Parathyroid adenoma (tissue), 2 donors: ENCODE measurements at regions not wholly inside any gene's neighbourhood (a gene's known extent, or its start where the extent isn't known, plus 50 kb on each side); places are given as distances from the start of the nearest gene placed in this dataset.

ENCODE experiments used
- H2AFZ ChIP-seq: fragments of 300-600 bp; sonication (generic); one replicate; pipeline ENCODE4 v1.7.0; 2017; ENCODE audit warnings: antibody characterized with exemption, mild to moderate bottlenecking
- H3K27ac ChIP-seq: fragments of 300-600 bp; sonication (generic); one replicate; pipeline ENCODE4 v1.7.0; 2017
- H3K27me3 ChIP-seq: fragments of 300-600 bp; sonication (generic); one replicate; pipeline ENCODE4 v1.7.0; 2017; ENCODE audit warnings: low read length; ENCODE audit not compliant: control insufficient read depth, insufficient read depth
- H3K36me3 ChIP-seq: fragments of 300-600 bp; sonication (generic); one replicate; pipeline ENCODE4 v1.7.0; 2017; ENCODE audit warnings: low read length; ENCODE audit not compliant: control insufficient read depth, insufficient read depth
- H3K4me1 ChIP-seq: fragments of 300-600 bp; sonication (generic); one replicate; pipeline ENCODE4 v1.7.0; 2017; ENCODE audit warnings: control low read depth
- H3K4me2 ChIP-seq: fragments of 300-600 bp; sonication (generic); one replicate; pipeline ENCODE4 v1.7.0; 2017; ENCODE audit warnings: low read length
- H3K4me3 ChIP-seq: fragments of 300-600 bp; sonication (generic); one replicate; pipeline ENCODE4 v1.7.0; 2017; ENCODE audit warnings: low read depth, low read length
- H3K79me2 ChIP-seq: fragments of 300-600 bp; sonication (generic); one replicate; pipeline ENCODE4 v1.7.0; 2017; ENCODE audit warnings: control low read depth
- H3K9ac ChIP-seq: fragments of 300-600 bp; sonication (generic); one replicate; pipeline ENCODE4 v1.7.0; 2017; ENCODE audit warnings: mild to moderate bottlenecking
- H3K9me3 ChIP-seq: fragments of 300-600 bp; sonication (generic); one replicate; pipeline ENCODE4 v1.7.0; 2017; ENCODE audit warnings: low read length; ENCODE audit not compliant: control insufficient read depth
- TF ChIP-seq, protein P1 (sequence below): fragments of 300-600 bp; sonication (generic); IDR thresholded peaks from one replicate; pipeline ENCODE4 v1.7.0; 2017; ENCODE audit warnings: antibody characterized with exemption, mild to moderate bottlenecking
- donor health status: primary hyperparathyroidism.

DNA sequence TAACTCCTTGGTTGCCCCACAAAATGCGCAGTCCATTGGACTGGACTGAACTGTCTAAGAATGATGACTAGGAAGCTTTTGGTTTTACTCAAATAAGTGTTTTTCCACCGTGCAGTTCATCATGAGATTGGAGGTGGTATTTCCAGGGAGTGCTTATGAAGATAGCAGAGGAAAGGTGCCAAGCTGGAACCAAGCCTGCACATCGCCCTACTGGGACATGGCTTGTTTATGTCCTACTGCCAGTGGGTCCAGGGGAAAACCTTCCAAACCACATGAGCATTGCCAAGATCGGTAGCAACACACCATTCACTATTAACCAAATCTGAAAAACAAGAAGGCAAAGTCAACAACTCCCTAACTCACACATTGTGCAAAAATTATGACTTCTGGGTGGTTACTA lies 54.7 kb upstream of the DSCAM start:
- no peaks in the 10 kb centered on the region for H3K27me3 ChIP-seq
- no peak overlapping the region for H3K27ac ChIP-seq
- no peaks in the 10 kb centered on the region for H3K79me2 ChIP-seq
- no peaks in the 10 kb centered on the region for H3K9me3 ChIP-seq
- H3K4me1 ChIP-seq: no peaks in the 10 kb centered on the region
- H2AFZ ChIP-seq: no peak overlapping the region
- H3K36me3 ChIP-seq: no peaks in the 10 kb centered on the region
- no peak overlapping the region for H3K9ac ChIP-seq
- no peak overlapping the region for H3K4me3 ChIP-seq
- TF ChIP-seq, protein P1, sequence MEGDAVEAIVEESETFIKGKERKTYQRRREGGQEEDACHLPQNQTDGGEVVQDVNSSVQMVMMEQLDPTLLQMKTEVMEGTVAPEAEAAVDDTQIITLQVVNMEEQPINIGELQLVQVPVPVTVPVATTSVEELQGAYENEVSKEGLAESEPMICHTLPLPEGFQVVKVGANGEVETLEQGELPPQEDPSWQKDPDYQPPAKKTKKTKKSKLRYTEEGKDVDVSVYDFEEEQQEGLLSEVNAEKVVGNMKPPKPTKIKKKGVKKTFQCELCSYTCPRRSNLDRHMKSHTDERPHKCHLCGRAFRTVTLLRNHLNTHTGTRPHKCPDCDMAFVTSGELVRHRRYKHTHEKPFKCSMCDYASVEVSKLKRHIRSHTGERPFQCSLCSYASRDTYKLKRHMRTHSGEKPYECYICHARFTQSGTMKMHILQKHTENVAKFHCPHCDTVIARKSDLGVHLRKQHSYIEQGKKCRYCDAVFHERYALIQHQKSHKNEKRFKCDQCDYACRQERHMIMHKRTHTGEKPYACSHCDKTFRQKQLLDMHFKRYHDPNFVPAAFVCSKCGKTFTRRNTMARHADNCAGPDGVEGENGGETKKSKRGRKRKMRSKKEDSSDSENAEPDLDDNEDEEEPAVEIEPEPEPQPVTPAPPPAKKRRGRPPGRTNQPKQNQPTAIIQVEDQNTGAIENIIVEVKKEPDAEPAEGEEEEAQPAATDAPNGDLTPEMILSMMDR: no peak
- no peak overlapping the region for H3K4me2 ChIP-seq

DNA sequence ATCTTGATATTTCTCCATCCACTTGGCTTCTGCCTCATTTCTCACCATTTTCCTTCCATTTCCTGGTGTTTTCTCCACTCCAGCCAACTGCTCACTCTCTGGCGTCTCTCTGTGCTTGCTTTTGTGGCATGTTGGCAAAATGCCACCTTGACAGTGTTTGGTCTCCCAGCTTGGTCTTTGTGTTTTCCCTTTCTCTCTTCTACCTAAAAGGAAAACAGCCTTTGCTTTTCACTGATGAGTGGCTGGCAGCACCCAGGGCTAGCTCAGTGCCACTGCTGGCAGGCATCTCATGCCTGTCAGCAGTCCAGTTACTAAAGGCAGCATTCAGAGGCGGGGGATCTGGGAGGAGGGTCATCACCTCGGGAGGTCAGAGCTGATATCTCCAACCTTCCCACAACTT lies 55.3 kb upstream of the DSCAM start:
- Histone ChIP-seq H3K27me3 (no peaks in the 10 kb centered on the region), H3K4me2 (no peak overlapping the region), H3K79me2 (no peaks in the 10 kb centered on the region), H3K4me1 (no peaks in the 10 kb centered on the region), H3K36me3 (no peaks in the 10 kb centered on the region), H3K27ac (no peak overlapping the region), H3K4me3 (no peak overlapping the region), H2AFZ (no peak overlapping the region), H3K9ac (no peak overlapping the region), H3K9me3 (no peaks in the 10 kb centered on the region)
- TF ChIP-seq, protein P1: no peak

DNA sequence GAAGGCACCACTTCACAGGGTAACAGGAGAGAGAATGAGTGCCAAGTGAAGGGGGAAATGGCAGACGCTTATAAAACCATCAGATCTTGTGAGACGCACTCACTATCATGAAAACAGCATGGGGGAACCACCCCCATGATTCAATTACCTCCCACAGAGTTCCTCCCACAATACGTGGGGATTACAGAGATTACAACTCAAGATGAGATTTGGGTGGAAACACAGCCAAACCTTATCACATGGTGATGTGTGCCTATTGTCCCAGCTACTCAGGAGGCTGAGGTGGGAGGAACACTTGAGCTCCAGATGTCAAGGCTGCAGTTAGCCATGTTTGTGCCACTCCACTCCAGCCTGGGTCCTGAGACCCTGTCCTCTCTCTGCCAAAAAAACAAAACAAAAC lies 56.0 kb upstream of the DSCAM start:
- Histone ChIP-seq H3K27ac (no peak overlapping the region), H3K36me3 (no peaks in the 10 kb centered on the region)

DNA sequence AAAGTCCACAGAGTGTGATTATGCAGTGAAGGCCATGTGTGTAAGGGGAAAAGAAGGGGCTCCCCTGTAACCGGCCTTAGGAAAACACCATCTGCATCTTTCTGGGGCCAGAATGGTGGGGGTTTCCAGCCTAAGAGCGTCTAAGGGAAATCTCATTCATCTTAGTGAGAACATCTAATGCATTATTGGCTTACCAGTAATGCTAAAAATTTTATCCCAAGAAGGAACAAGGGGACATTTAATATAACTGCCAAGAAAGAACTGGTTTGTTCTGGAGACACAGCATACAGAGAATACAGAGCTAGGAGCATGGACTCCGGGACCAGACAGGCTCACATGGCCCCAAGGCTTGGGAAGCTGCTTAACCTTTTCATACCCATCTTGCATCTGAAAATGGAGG lies 58.3 kb upstream of the DSCAM start:
- Histone ChIP-seq H2AFZ (no peak overlapping the region), H3K36me3 (no peaks in the 10 kb centered on the region), H3K9me3 (no peaks in the 10 kb centered on the region), H3K4me2 (no peak overlapping the region), H3K4me3 (no peak overlapping the region), H3K79me2 (no peaks in the 10 kb centered on the region), H3K9ac (no peak overlapping the region), H3K27me3 (no peaks in the 10 kb centered on the region), H3K27ac (no peak overlapping the region), H3K4me1 (no peaks in the 10 kb centered on the region)
- TF ChIP-seq, protein P1: no peak

More for the DNA sequence above, 56.0 kb upstream of the DSCAM start:
- TF ChIP-seq, protein P1: no peak
- H2AFZ ChIP-seq: no peak overlapping the region
- no peaks in the 10 kb centered on the region for H3K4me1 ChIP-seq
- H3K9me3 ChIP-seq: no peaks in the 10 kb centered on the region
- no peak overlapping the region for H3K4me2 ChIP-seq
- H3K79me2 ChIP-seq: no peaks in the 10 kb centered on the region
- no peaks in the 10 kb centered on the region for H3K27me3 ChIP-seq
- no peak overlapping the region for H3K9ac ChIP-seq
- H3K4me3 ChIP-seq: no peak overlapping the region

DNA sequence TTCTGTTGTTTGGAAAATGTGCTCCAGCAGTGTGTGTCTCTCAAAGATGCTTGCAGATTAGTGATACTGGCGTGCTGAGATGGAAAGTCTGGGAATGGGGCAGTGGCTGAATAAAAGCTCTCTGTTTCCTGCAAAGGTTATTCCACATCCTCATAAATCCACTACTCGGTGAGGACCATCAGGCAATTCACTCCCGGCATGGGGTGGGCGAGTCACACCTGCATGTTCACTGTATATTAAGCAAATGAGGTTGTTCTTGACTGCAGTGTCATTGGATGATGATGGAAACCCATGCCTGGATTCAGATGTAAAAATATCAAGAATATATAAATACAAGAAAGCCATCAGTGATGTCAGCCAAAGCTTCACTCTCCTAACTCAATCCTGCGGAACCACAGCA lies 65.4 kb upstream of the DSCAM start:
- H3K79me2 ChIP-seq: no peaks in the 10 kb centered on the region
- H3K27me3 ChIP-seq: no peaks in the 10 kb centered on the region
- no peak overlapping the region for H3K4me3 ChIP-seq
- no peak overlapping the region for H3K4me2 ChIP-seq
- H3K27ac ChIP-seq: no peak overlapping the region
- H3K36me3 ChIP-seq: no peaks in the 10 kb centered on the region
- H3K9me3 ChIP-seq: no peaks in the 10 kb centered on the region
- H2AFZ ChIP-seq: no peak overlapping the region
- no peaks in the 10 kb centered on the region for H3K4me1 ChIP-seq
- TF ChIP-seq, protein P1: no peak
- no peak overlapping the region for H3K9ac ChIP-seq
